Calu3 (cell line): ENCODE measurements at regions not wholly inside any gene's neighbourhood (a gene's known extent, or its start where the extent isn't known, plus 50 kb on each side); places are given as distances from the start of the nearest gene placed in this dataset.

Experiments
- BruUV-seq: library from RNA; stranded (reverse); fragments of 400-500 nt; replicated peaks from 2 replicates; lab custom pipeline; 2021; lab: Mats Ljungman, UMichigan
- CTCF ChIA-PET: fragments of 300-600 bp; sonication (Branson Sonifier 250); formaldehyde crosslinking; loops from one replicate; lab custom pipeline; 2022; ENCODE audit warnings: antibody characterized with exemption; lab: Charles Lee
- DNase-seq: peaks from one replicate; pipeline ENCODE4 v3.0.0; 2022
- H3K27ac Mint-ChIP-seq: one replicate; pipeline ENCODE4 v1.8.0; 2022; ENCODE audit warnings: mixed read lengths; ENCODE audit not compliant: unreplicated experiment
- H3K27me3 Mint-ChIP-seq: one replicate; pipeline ENCODE4 v1.8.0; 2022; ENCODE audit warnings: mixed read lengths; ENCODE audit not compliant: unreplicated experiment
- H3K36me3 Mint-ChIP-seq: one replicate; pipeline ENCODE4 v1.8.0; 2022; ENCODE audit warnings: mild to moderate bottlenecking, moderate library complexity, mixed read lengths; ENCODE audit not compliant: insufficient read depth, unreplicated experiment
- H3K4me1 Mint-ChIP-seq: one replicate; pipeline ENCODE4 v1.8.0; 2022; ENCODE audit warnings: mild to moderate bottlenecking, low read depth, mixed read lengths; ENCODE audit not compliant: unreplicated experiment
- H3K4me3 Mint-ChIP-seq: one replicate; pipeline ENCODE4 v1.8.0; 2022; ENCODE audit warnings: mild to moderate bottlenecking, low read depth, moderate library complexity, mixed read lengths; ENCODE audit not compliant: unreplicated experiment
- H3K9me3 Mint-ChIP-seq: one replicate; pipeline ENCODE4 v1.8.0; 2022; ENCODE audit warnings: low read depth, mixed read lengths; ENCODE audit not compliant: unreplicated experiment
- intact Hi-C: fragments of 100-400 bp; cut with micrococcal nuclease; formaldehyde crosslinking; loops from one replicate; pipeline ENCODE4 v1.10.0; 2022; ENCODE audit not compliant: unreplicated experiment
- TF ChIP-seq, protein P1 (sequence below): fragments of 200-600 bp; IDR thresholded peaks from one replicate; pipeline ENCODE4 v1.8.0; 2022; ENCODE audit warnings: antibody characterized with exemption; ENCODE audit not compliant: unreplicated experiment

DNA sequence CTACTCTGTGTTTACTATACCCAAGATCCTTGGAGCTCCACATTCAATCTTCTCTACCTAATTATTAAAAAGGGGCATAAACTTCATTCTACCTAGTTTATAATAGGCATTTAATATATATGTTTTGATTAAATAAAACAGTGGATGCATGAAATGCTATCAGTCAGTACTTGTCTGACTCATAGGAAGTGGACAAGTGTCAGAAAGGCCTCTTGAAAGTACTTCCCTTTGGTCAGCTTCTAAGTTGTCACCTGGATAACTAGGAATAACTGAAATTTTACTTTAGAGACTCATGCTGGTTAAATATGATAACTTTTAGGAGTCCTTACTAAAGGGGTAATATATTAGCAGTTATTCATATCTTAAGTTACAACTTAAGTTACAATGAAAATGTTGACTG lies 329.8 kb downstream of the KLF5 start:
- no TSS peak for BruUV-seq
- Mint-ChIP-seq H3K4me1 (peaks cover 6% of the 10 kb centered on the region), H3K27ac (no peak overlapping the region), H3K4me3 (no peak overlapping the region), H3K36me3 (no peaks in the 10 kb centered on the region), H3K9me3 (peaks cover 5% of the 10 kb centered on the region), H3K27me3 (no peaks in the 10 kb centered on the region)
- intact Hi-C loops, result no loop called here
- no peak for DNase-seq
- TF ChIP-seq, protein P1, sequence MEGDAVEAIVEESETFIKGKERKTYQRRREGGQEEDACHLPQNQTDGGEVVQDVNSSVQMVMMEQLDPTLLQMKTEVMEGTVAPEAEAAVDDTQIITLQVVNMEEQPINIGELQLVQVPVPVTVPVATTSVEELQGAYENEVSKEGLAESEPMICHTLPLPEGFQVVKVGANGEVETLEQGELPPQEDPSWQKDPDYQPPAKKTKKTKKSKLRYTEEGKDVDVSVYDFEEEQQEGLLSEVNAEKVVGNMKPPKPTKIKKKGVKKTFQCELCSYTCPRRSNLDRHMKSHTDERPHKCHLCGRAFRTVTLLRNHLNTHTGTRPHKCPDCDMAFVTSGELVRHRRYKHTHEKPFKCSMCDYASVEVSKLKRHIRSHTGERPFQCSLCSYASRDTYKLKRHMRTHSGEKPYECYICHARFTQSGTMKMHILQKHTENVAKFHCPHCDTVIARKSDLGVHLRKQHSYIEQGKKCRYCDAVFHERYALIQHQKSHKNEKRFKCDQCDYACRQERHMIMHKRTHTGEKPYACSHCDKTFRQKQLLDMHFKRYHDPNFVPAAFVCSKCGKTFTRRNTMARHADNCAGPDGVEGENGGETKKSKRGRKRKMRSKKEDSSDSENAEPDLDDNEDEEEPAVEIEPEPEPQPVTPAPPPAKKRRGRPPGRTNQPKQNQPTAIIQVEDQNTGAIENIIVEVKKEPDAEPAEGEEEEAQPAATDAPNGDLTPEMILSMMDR, result no peak
- CTCF ChIA-PET, result no interaction called here

DNA sequence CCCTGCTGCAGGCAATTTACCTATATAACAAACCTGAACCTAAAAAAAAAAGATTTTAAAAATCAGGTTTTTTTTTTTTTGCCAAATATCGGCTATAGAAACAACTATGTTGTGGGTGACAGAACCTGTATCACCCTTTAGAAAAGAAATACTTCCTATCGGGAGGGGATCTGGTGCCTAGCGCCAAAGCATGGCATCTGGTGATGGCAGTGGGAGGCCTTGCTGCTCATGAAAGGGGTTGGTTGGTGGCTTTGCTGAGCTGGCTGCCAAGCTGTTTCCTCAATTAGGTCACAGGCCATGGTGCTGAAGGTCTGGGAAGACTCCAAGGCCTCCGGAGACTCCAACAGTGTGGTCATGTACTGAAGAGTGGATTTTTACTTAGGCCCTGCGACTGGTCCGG lies 328.5 kb downstream of the KLF5 start:
- no TSS peak for BruUV-seq
- intact Hi-C loops, result no loop called here
- no peaks in the 10 kb centered on the region for H3K36me3 Mint-ChIP-seq

DNA sequence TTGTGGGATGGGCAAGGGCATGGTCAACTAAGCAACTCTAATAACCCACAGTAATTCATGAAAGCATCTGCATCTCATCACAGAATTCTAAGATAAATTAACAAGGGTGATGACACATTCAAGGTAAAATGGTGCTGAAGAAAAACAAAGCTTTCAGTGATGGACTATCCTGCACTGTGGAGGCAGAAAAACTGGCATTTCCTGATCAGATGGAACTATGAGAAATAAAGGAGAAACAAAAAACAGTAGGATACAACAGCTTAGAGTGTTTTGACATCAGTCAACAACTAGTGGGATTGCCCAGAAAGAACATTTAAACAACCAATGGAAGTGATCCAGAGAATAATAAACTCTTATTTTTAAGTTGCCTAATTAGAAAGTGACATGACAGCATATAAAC lies 327.0 kb downstream of the KLF5 start:
- Mint-ChIP-seq H3K27ac (no peak overlapping the region), H3K4me1 (peaks cover 6% of the 10 kb centered on the region), H3K4me3 (no peak overlapping the region), H3K36me3 (no peaks in the 10 kb centered on the region), H3K9me3 (peaks cover 2% of the 10 kb centered on the region), H3K27me3 (no peaks in the 10 kb centered on the region)
- BruUV-seq, result no TSS peak
- no peak for DNase-seq
- TF ChIP-seq, protein P1, result no peak
- intact Hi-C loops, result no loop called here
- CTCF ChIA-PET, result no interaction called here

More for the DNA sequence above, 328.5 kb downstream of the KLF5 start:
- Mint-ChIP-seq H3K4me1 (peaks cover 6% of the 10 kb centered on the region), H3K27me3 (no peaks in the 10 kb centered on the region), H3K4me3 (no peak overlapping the region), H3K9me3 (peaks cover 5% of the 10 kb centered on the region), H3K27ac (no peak overlapping the region)
- CTCF ChIA-PET, result interaction anchor here (0.7 kb wide), 1 partner anchor 15 kb away, joined by 4 read pairs; no protein-coding TSS in a partner anchor
- TF ChIP-seq, protein P1, result no peak
- DNase-seq, result no peak

DNA sequence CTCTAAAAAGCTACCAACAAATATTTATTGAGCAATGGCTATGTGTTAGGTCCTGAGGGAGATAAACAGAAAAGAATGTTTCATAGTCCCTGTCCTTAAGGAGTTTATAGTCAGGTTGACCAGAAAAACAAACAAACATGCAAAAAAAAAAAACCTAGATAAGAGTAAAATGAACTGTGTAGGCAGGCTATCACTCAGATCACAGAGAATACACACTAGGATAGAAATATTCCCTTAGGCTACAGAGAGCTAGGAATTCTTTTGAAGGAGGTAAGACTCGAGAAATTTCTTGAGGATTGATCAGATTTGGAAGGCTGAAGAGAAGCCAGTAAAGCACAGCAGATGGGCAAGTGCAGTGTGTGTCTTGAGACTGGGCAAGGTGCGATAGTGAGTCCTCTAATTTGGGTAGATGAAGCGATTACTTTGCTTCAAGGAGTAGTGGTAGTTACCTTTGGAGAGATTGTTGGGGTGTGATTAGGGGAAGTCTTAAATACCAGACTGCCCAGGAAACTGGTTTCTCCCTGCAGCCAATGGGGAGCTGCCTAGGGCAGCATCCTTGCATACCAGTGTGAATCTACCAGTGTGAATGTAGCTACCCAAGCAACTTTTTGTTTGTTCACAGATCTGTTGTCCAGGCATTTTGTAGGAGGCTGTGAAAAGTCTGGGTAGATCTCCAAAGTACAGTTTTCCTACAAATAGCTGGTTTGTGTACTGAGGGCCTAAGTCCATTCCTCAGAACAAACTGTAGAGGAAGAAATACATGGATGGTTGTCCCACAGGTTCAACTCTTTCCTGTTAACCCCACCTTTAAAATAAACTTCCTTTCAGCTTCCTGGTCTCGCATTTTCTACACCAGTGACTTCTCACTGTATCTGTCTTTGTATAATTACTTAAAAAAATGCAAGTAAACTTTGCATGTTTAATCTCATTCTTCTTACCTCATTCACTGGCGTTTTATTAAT lies 314.1 kb downstream of the KLF5 start:
- TF ChIP-seq, protein P1, result no peak
- no peaks in the 10 kb centered on the region for H3K27me3 Mint-ChIP-seq
- H3K4me3 Mint-ChIP-seq, result no peak overlapping the region
- H3K4me1 Mint-ChIP-seq, result no peaks in the 10 kb centered on the region
- no peaks in the 10 kb centered on the region for H3K36me3 Mint-ChIP-seq
- H3K9me3 Mint-ChIP-seq, result no peaks in the 10 kb centered on the region
- DNase-seq, result no peak
- CTCF ChIA-PET, result interaction anchor here (0.6 kb wide), 1 partner anchor 15 kb away, joined by 4 read pairs; no protein-coding TSS in a partner anchor
- no TSS peak for BruUV-seq
- intact Hi-C loops, result no loop called here
- H3K27ac Mint-ChIP-seq, result no peak overlapping the region
